Tibial nerve (tissue), 3 donors: ENCODE measurements at regions not wholly inside any gene's neighbourhood (a gene's known extent, or its start where the extent isn't known, plus 50 kb on each side); places are given as distances from the start of the nearest gene placed in this dataset.

ENCODE experiments used
- POLR2A ChIP-seq, 2 donors: fragments of 450-650 bp; IDR thresholded peaks; one replicate each; pipeline ENCODE4 v1.6.1; 2017; ENCODE audit warnings: antibody characterized with exemption in 2 of 2, mild to moderate bottlenecking in 2 of 2, moderate library complexity in 2 of 2
- TF ChIP-seq, protein P1 (sequence below), 5 experiments: fragments of 200-600 bp in 3 of 5; fragments of 450-650 bp in 2 of 5; sonication (generic) in 3 of 5; IDR thresholded peaks; one replicate each; pipeline ENCODE4 v1.5.1; 2016 to 2019; ENCODE audit warnings: antibody characterized with exemption in 5 of 5, mild to moderate bottlenecking in 3 of 5, moderate library complexity in 2 of 5

GRCh38 chr12:105508096-105508495 lies 177.6 kb downstream of the C12orf75 start:
- TF ChIP-seq, protein P1, sequence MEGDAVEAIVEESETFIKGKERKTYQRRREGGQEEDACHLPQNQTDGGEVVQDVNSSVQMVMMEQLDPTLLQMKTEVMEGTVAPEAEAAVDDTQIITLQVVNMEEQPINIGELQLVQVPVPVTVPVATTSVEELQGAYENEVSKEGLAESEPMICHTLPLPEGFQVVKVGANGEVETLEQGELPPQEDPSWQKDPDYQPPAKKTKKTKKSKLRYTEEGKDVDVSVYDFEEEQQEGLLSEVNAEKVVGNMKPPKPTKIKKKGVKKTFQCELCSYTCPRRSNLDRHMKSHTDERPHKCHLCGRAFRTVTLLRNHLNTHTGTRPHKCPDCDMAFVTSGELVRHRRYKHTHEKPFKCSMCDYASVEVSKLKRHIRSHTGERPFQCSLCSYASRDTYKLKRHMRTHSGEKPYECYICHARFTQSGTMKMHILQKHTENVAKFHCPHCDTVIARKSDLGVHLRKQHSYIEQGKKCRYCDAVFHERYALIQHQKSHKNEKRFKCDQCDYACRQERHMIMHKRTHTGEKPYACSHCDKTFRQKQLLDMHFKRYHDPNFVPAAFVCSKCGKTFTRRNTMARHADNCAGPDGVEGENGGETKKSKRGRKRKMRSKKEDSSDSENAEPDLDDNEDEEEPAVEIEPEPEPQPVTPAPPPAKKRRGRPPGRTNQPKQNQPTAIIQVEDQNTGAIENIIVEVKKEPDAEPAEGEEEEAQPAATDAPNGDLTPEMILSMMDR (IDR thresholded peaks at IDR 0.05) = no peak
- TF ChIP-seq POLR2A (IDR thresholded peaks at IDR 0.05) = no peak
